NCI-H2171 treated with DMSO at 0.1 percent for 48 hours (cell line): ENCODE measurements at regions not wholly inside any gene's neighbourhood (a gene's known extent, or its start where the extent isn't known, plus 50 kb on each side); places are given as distances from the start of the nearest gene placed in this dataset.

Experiments
- DNase-seq: peaks from one replicate; lab custom pipeline; 2025; lab: John Stamatoyannopoulos, UW

GRCh38 chr2:53259395-53260009, 508.1 kb upstream of the CHAC2 start:
- no peak for DNase-seq

GRCh38 chr2:53257287-53257686, 510.3 kb upstream of the CHAC2 start:
- no peak for DNase-seq

GRCh38 chr2:53253244-53253643, 514.4 kb upstream of the CHAC2 start:
- DNase-seq = no peak

GRCh38 chr2:53252115-53252514, 515.5 kb upstream of the CHAC2 start:
- DNase-seq = peak; percentile 63

GRCh38 chr2:53247956-53248735, 519.5 kb upstream of the CHAC2 start:
- DNase-seq = no peak

GRCh38 chr2:53243430-53243829, 524.2 kb upstream of the CHAC2 start:
- no peak for DNase-seq

GRCh38 chr2:53242090-53242489, 525.5 kb upstream of the CHAC2 start:
- no peak for DNase-seq

- no peak for DNase-seq
These were observed 531.6 kb upstream of the CHAC2 start for GRCh38 chr2:53235836-53236582.

GRCh38 chr2:53234548-53234903, 533.1 kb upstream of the CHAC2 start:
- peak; percentile 34 for DNase-seq

GRCh38 chr2:53233759-53234547, 533.7 kb upstream of the CHAC2 start:
- peak; percentile 81 for DNase-seq

- DNase-seq = no peak
These were observed 535.7 kb upstream of the CHAC2 start for GRCh38 chr2:53231908-53232307.

GRCh38 chr2:53230691-53231090, 536.9 kb upstream of the CHAC2 start:
- no peak for DNase-seq

GRCh38 chr2:53227535-53227934, 540.1 kb upstream of the CHAC2 start:
- DNase-seq = no peak

- no peak for DNase-seq
These were observed 546.6 kb upstream of the CHAC2 start for GRCh38 chr2:53220969-53221368.

- peak; percentile 28 for DNase-seq
These were observed 550.4 kb upstream of the CHAC2 start for GRCh38 chr2:53217250-53217649.

GRCh38 chr2:53216805-53217204, 550.8 kb upstream of the CHAC2 start:
- DNase-seq = no peak

- no peak for DNase-seq
These were observed 555.0 kb upstream of the CHAC2 start for GRCh38 chr2:53212576-53212975.

- no peak for DNase-seq
These were observed 556.3 kb upstream of the CHAC2 start for GRCh38 chr2:53211201-53211774.

GRCh38 chr2:53210538-53210937, 557.1 kb upstream of the CHAC2 start:
- peak; percentile 58 for DNase-seq

GRCh38 chr2:53209679-53210458, 557.7 kb upstream of the CHAC2 start:
- peak; percentile 41 for DNase-seq

GRCh38 chr2:53208815-53209214, 558.8 kb upstream of the CHAC2 start:
- DNase-seq = peak; percentile 61
